HEK293 (cell line): ENCODE measurements at regions not wholly inside any gene's neighbourhood (a gene's known extent, or its start where the extent isn't known, plus 50 kb on each side); places are given as distances from the start of the nearest gene placed in this dataset.

ENCODE experiments used
- ZBTB1 ChIP-seq: fragments of 450-650 bp; formaldehyde crosslinking; IDR thresholded peaks from 2 replicates; pipeline ENCODE4 v1.5.1; 2016; ENCODE audit warnings: missing biosample characterization, missing genetic modification characterization
- ZNF658 ChIP-seq: fragments of 450-650 bp; formaldehyde crosslinking; IDR thresholded peaks from 2 replicates; pipeline ENCODE4; 2016; ENCODE audit warnings: missing biosample characterization, missing genetic modification characterization
- ZNF707 ChIP-seq: fragments of 450-650 bp; formaldehyde crosslinking; IDR thresholded peaks from 2 replicates; pipeline ENCODE4 v1.5.1; 2016; ENCODE audit warnings: missing biosample characterization, missing genetic modification characterization
- ZSCAN23 ChIP-seq: fragments of 450-650 bp; formaldehyde crosslinking; IDR thresholded peaks from 2 replicates; pipeline ENCODE4 v1.5.1; 2016; ENCODE audit warnings: missing biosample characterization, missing genetic modification characterization
- TF ChIP-seq, protein P1 (sequence below): fragments of 450-650 bp; formaldehyde crosslinking; conservative IDR thresholded peaks from 2 replicates; pipeline ENCODE4 v1.5.1; 2016; ENCODE audit warnings: low read depth, missing biosample characterization, missing genetic modification characterization
- TF ChIP-seq, protein P2 (sequence below): fragments of 450-650 bp; formaldehyde crosslinking; IDR thresholded peaks from 2 replicates; pipeline ENCODE4 v1.5.1; 2016; ENCODE audit warnings: missing biosample characterization, missing genetic modification characterization

DNA sequence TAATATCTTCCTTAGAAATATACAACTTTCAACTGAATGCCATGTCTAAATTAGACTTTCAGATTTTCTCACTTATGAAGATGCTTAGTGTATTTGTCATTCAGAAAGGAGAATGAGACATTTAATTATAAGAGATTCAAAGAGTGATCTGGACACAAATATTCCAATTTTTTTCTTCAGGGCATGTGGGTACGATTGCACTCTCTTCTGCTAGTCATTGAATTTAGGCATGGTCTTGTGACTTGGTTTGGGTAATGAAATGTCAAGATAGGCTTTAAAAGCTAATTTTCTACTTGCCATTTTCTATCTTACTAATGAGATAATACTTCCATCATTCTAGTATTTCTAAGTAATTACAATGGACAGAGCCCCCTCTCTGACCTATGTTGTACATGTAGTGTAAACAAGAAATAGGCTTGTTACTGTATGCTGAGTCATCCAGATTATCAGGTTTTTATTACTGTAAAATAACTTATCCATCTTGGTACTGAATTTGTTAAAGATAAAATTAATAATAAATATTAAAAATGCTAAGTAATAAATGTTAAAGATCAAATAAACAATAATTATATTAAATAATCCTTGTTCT, 770.8 kb upstream of the BCHE start:
- TF ChIP-seq ZNF707 (tag by site-specific recombination) (no peak), ZNF658 (tag by site-specific recombination) (no peak), ZBTB1 (tag by site-specific recombination) (no peak), ZSCAN23 (tag by site-specific recombination) (no peak)
- TF ChIP-seq, protein P1, sequence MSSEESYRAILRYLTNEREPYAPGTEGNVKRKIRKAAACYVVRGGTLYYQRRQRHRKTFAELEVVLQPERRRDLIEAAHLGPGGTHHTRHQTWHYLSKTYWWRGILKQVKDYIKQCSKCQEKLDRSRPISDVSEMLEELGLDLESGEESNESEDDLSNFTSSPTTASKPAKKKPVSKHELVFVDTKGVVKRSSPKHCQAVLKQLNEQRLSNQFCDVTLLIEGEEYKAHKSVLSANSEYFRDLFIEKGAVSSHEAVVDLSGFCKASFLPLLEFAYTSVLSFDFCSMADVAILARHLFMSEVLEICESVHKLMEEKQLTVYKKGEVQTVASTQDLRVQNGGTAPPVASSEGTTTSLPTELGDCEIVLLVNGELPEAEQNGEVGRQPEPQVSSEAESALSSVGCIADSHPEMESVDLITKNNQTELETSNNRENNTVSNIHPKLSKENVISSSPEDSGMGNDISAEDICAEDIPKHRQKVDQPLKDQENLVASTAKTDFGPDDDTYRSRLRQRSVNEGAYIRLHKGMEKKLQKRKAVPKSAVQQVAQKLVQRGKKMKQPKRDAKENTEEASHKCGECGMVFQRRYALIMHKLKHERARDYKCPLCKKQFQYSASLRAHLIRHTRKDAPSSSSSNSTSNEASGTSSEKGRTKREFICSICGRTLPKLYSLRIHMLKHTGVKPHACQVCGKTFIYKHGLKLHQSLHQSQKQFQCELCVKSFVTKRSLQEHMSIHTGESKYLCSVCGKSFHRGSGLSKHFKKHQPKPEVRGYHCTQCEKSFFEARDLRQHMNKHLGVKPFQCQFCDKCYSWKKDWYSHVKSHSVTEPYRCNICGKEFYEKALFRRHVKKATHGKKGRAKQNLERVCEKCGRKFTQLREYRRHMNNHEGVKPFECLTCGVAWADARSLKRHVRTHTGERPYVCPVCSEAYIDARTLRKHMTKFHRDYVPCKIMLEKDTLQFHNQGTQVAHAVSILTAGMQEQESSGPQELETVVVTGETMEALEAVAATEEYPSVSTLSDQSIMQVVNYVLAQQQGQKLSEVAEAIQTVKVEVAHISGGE (tag by site-specific recombination) = no peak
- TF ChIP-seq, protein P2, sequence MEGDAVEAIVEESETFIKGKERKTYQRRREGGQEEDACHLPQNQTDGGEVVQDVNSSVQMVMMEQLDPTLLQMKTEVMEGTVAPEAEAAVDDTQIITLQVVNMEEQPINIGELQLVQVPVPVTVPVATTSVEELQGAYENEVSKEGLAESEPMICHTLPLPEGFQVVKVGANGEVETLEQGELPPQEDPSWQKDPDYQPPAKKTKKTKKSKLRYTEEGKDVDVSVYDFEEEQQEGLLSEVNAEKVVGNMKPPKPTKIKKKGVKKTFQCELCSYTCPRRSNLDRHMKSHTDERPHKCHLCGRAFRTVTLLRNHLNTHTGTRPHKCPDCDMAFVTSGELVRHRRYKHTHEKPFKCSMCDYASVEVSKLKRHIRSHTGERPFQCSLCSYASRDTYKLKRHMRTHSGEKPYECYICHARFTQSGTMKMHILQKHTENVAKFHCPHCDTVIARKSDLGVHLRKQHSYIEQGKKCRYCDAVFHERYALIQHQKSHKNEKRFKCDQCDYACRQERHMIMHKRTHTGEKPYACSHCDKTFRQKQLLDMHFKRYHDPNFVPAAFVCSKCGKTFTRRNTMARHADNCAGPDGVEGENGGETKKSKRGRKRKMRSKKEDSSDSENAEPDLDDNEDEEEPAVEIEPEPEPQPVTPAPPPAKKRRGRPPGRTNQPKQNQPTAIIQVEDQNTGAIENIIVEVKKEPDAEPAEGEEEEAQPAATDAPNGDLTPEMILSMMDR (tag by site-specific recombination) = no peak
